HCT116 (cell line): ENCODE measurements at regions not wholly inside any gene's neighbourhood (a gene's known extent, or its start where the extent isn't known, plus 50 kb on each side); places are given as distances from the start of the nearest gene placed in this dataset.

ENCODE experiments used
- ATAC-seq: fragments of 200-7000 bp; cut with Tn5 transposase; 2 replicates; pipeline ENCODE4 v1.9.1; 2020; ENCODE audit warnings: mild to moderate bottlenecking, moderate library complexity
- BruUV-seq: library from RNA; stranded (reverse); fragments of 400-500 nt; replicated peaks from 2 replicates; lab custom pipeline; 2021; lab: Mats Ljungman, UMichigan
- CTCF ChIA-PET: fragments of 300-600 bp; sonication (Branson Sonifier 250); formaldehyde crosslinking; loops from one replicate; lab custom pipeline; 2021; ENCODE audit warnings: antibody characterized with exemption; lab: Charles Lee
- POLR2A ChIA-PET: fragments of 300-600, 350-600 bp; sonication (Branson Sonifier 250); formaldehyde crosslinking; loops from one replicate; lab custom pipeline; 2021; ENCODE audit warnings: antibody characterized with exemption; lab: Charles Lee
- RAD21 ChIA-PET, 2 experiments: fragments of 300-600 bp; sonication (Branson Sonifier 250); formaldehyde crosslinking; loops; one replicate each; lab custom pipeline; 2023; ENCODE audit warnings: low total read pairs in 2 of 2; ENCODE audit not compliant: uncharacterized antibody in 2 of 2, unreplicated experiment in 2 of 2, low non-redundant PET in 1 of 2; lab: Charles Lee
- DNase-seq: peaks from one replicate; pipeline ENCODE4 v3.0.0-alpha.2; 2010; ENCODE audit warnings: low read depth, low spot score
- H2AFZ ChIP-seq: fragments of 200-600 bp; shearing (Covaris generic), sonication (generic); 2 replicates; pipeline ENCODE4 v1.6.1; 2017; ENCODE audit warnings: low read depth, mixed run types, mixed read lengths, antibody characterized with exemption, low read length; ENCODE audit not compliant: poor library complexity, severe bottlenecking
- H3K27ac ChIP-seq: 2 replicates; pipeline ENCODE4 v1.5.1; 2012; ENCODE audit warnings: low read depth, low read length
- H3K27me3 ChIP-seq: fragments of 200-600 bp; sonication (generic); 2 replicates; pipeline ENCODE4 v1.6.1; 2016; ENCODE audit warnings: mixed run types, low read length, mixed read lengths; ENCODE audit not compliant: insufficient read depth
- H3K36me3 ChIP-seq, 2 experiments: fragments of 200-500 bp in 1 of 2; fragments of 200-600 bp in 1 of 2; sonication (Bioruptor generic) in 1 of 2; sonication (generic) in 1 of 2; 2 replicates each; pipeline versions ENCODE4 v1.5.1 to v1.6.1; 2014 to 2016; ENCODE audit warnings: low read length in 2 of 2, inconsistent platforms in 1 of 2, mixed read lengths in 1 of 2, mixed run types in 1 of 2; ENCODE audit not compliant: insufficient read depth in 2 of 2, control insufficient read depth in 1 of 2
- H3K4me1 ChIP-seq, 2 experiments: fragments of 200-600 bp in 1 of 2; sonication (generic) in 1 of 2; 2 replicates each; pipeline versions ENCODE4 v1.5.1 to v1.6.1; 2012 to 2017; ENCODE audit warnings: low read length in 2 of 2, inconsistent platforms in 1 of 2, mild to moderate bottlenecking in 1 of 2, mixed read lengths in 1 of 2, mixed run types in 1 of 2, moderate library complexity in 1 of 2; ENCODE audit not compliant: insufficient read depth in 2 of 2, control insufficient read depth in 1 of 2
- H3K4me2 ChIP-seq: fragments of 200-600 bp; sonication (generic); 2 replicates; pipeline ENCODE4 v1.6.1; 2017; ENCODE audit warnings: mixed run types, low read length, mixed read lengths
- H3K4me3 ChIP-seq, 2 experiments: fragments of 200-600 bp in 1 of 2; sonication (generic) in 1 of 2; replicated peaks in 1 of 2; 2 replicates each; pipeline ENCODE4 v1.5.1; 2011 to 2016; ENCODE audit warnings: low read length in 2 of 2, control low read depth in 1 of 2, low read depth in 1 of 2, mild to moderate bottlenecking in 1 of 2, mixed read lengths in 1 of 2, mixed run types in 1 of 2
- H3K79me2 ChIP-seq: fragments of 200-600 bp; sonication (generic); 2 replicates; pipeline ENCODE4 v1.6.1; 2017; ENCODE audit warnings: mild to moderate bottlenecking, mixed run types, low read length, moderate library complexity, mixed read lengths; ENCODE audit not compliant: insufficient read depth
- H3K9ac ChIP-seq: fragments of 200-600 bp; sonication (generic); 2 replicates; pipeline ENCODE4 v1.6.1; 2016; ENCODE audit warnings: low read length, mixed read lengths
- H3K9me2 ChIP-seq: fragments of 200-600 bp; sonication (generic), shearing (Covaris generic); 2 replicates; pipeline ENCODE4 v1.6.1; 2017; ENCODE audit warnings: mixed run types, mild to moderate bottlenecking, moderate library complexity; ENCODE audit not compliant: insufficient read depth
- H3K9me3 ChIP-seq, 2 experiments: fragments of 200-500 bp in 1 of 2; fragments of 200-600 bp in 1 of 2; sonication (Bioruptor generic) in 1 of 2; sonication (generic) in 1 of 2; 2 replicates each; pipeline ENCODE4 v1.6.1; 2014 to 2017; ENCODE audit warnings: low read length in 2 of 2, mixed read lengths in 2 of 2, inconsistent platforms in 1 of 2, low read depth in 1 of 2, mild to moderate bottlenecking in 1 of 2, mixed run types in 1 of 2, moderate library complexity in 1 of 2; ENCODE audit not compliant: control insufficient read depth in 1 of 2, insufficient read depth in 1 of 2
- H4K20me1 ChIP-seq: fragments of 200-600 bp; sonication (generic), shearing (Covaris generic); 2 replicates; pipeline ENCODE4 v1.6.1; 2017; ENCODE audit warnings: mixed run types, mild to moderate bottlenecking, moderate library complexity; ENCODE audit not compliant: insufficient read depth
- CBX3 ChIP-seq: IDR thresholded peaks from 2 replicates; pipeline ENCODE4 v1.6.1; 2012; ENCODE audit warnings: low read depth
- CEBPB ChIP-seq: IDR thresholded peaks from 2 replicates; pipeline ENCODE4 v1.6.1; 2012; ENCODE audit warnings: low read depth
- CTCF ChIP-seq, 3 experiments: fragments of 200-600 bp in 1 of 3; sonication (generic) in 1 of 3; IDR thresholded peaks in 2 of 3; conservative IDR thresholded peaks in 1 of 3; 2 replicates each; pipeline ENCODE4 v1.5.1; 2012 to 2017; ENCODE audit warnings: low read depth in 2 of 3, low read length in 2 of 3, antibody characterized with exemption in 1 of 3, borderline replicate concordance in 1 of 3, control low read depth in 1 of 3, mild to moderate bottlenecking in 1 of 3, mixed read lengths in 1 of 3, mixed run types in 1 of 3, moderate library complexity in 1 of 3; ENCODE audit not compliant: insufficient read depth in 1 of 3
- EGR1 ChIP-seq: IDR thresholded peaks from 2 replicates; pipeline ENCODE4 v1.6.1; 2012; ENCODE audit warnings: low read depth
- ELF1 ChIP-seq: IDR thresholded peaks from 2 replicates; pipeline ENCODE4 v1.6.1; 2012; ENCODE audit warnings: low read depth, borderline replicate concordance
- EZH2 ChIP-seq: fragments of 200-600 bp; sonication (generic); IDR thresholded peaks from 2 replicates; pipeline ENCODE4 v1.6.1; 2017; ENCODE audit warnings: antibody characterized with exemption, mixed run types
- EZH2phosphoT487 ChIP-seq: fragments of 200-600 bp; IDR thresholded peaks from 2 replicates; pipeline ENCODE4 v1.6.1; 2018; ENCODE audit warnings: antibody characterized with exemption, borderline replicate concordance
- FOSL1 ChIP-seq: IDR thresholded peaks from 2 replicates; pipeline ENCODE4 v1.6.1; 2012; ENCODE audit warnings: low read depth
- JUND ChIP-seq: IDR thresholded peaks from 2 replicates; pipeline ENCODE4 v1.6.1; 2012
- POLR2A ChIP-seq: IDR thresholded peaks from 2 replicates; pipeline ENCODE4 v1.7.0; 2011; ENCODE audit warnings: borderline replicate concordance; ENCODE audit not compliant: insufficient read depth, insufficient read length; ENCODE audit errors: extremely low read depth
- POLR2AphosphoS5 ChIP-seq: IDR thresholded peaks from 2 replicates; pipeline ENCODE4 v1.6.1; 2011; ENCODE audit warnings: mild to moderate bottlenecking, low read depth, low read length, moderate library complexity
- RAD21 ChIP-seq: IDR thresholded peaks from 2 replicates; pipeline ENCODE4 v1.6.1; 2012; ENCODE audit warnings: low read depth, mild to moderate bottlenecking
- REST ChIP-seq: IDR thresholded peaks from 2 replicates; pipeline ENCODE4 v1.6.1; 2012; ENCODE audit warnings: low read depth
- SIN3A ChIP-seq: IDR thresholded peaks from 2 replicates; pipeline ENCODE4 v1.6.1; 2012; ENCODE audit warnings: low read depth
- SRF ChIP-seq: IDR thresholded peaks from 2 replicates; pipeline ENCODE4 v1.6.1; 2012; ENCODE audit warnings: low read depth
- YY1 ChIP-seq: IDR thresholded peaks from 2 replicates; pipeline ENCODE4 v1.6.1; 2011; ENCODE audit warnings: low read length, low read depth, moderate library complexity, mild to moderate bottlenecking; ENCODE audit not compliant: insufficient replicate concordance; ENCODE audit errors: extremely low read depth
- ZBTB33 ChIP-seq: IDR thresholded peaks from 2 replicates; pipeline ENCODE4 v1.6.1; 2011; ENCODE audit warnings: mild to moderate bottlenecking, low read length, moderate library complexity; ENCODE audit not compliant: insufficient replicate concordance; ENCODE audit errors: extremely low read depth
- ZFX ChIP-seq: fragments of 450-650 bp; IDR thresholded peaks from 2 replicates; pipeline ENCODE4 v1.6.1; 2017
- ZNF274 ChIP-seq: fragments of 200-500 bp; sonication (Bioruptor generic); IDR thresholded peaks from 2 replicates; pipeline ENCODE4 v1.6.1; 2014; ENCODE audit warnings: mild to moderate bottlenecking, low read depth, low read length, inconsistent platforms
- intact Hi-C: fragments of 100-400 bp; cut with micrococcal nuclease; formaldehyde crosslinking; loops from 2 replicates; pipeline ENCODE4 v1.10.0; 2022

- Histone ChIP-seq H3K9me3 (no peaks in the 10 kb centered on the region), H3K36me3 (no peaks in the 10 kb centered on the region), H4K20me1 (no peaks in the 10 kb centered on the region), H3K27me3 (no peaks in the 10 kb centered on the region), H2AFZ (no peak overlapping the region), H3K4me2 (no peak overlapping the region), H3K27ac (no peak overlapping the region), H3K79me2 (no peaks in the 10 kb centered on the region), H3K4me3 (no peak overlapping the region), H3K4me1 (no peaks in the 10 kb centered on the region), H3K9ac (no peak overlapping the region), H3K9me2 (no peaks in the 10 kb centered on the region)
- ChIA-PET CTCF (no interaction called here), POLR2A (no interaction called here), RAD21 (no interaction called here)
- DNase-seq (no peak), ATAC-seq (no peak)
- no TSS peak for BruUV-seq
- intact Hi-C loops = no loop called here
- no peak for TF ChIP-seq ZBTB33
- TF ChIP-seq SIN3A = no peak
- no peak for TF ChIP-seq EGR1
- TF ChIP-seq ELF1 = no peak
- no peak for TF ChIP-seq CBX3
- no peak for TF ChIP-seq ZNF274
- no peak for TF ChIP-seq REST
- TF ChIP-seq FOSL1 = no peak
- TF ChIP-seq CEBPB = no peak
- no peak for TF ChIP-seq ZFX
- no peak for TF ChIP-seq YY1
- TF ChIP-seq JUND = no peak
- no peak for TF ChIP-seq CTCF (IDR thresholded peaks at IDR 0.05 in 2 of 3, conservative IDR thresholded peaks at IDR 0.05 in 1 of 3; ENCODE audit: borderline replicate concordance in 1 of 3, insufficient read depth in 1 of 3, low read depth in 2 of 3, low read length in 2 of 3)
- no peak for TF ChIP-seq POLR2A
- no peak for TF ChIP-seq RAD21
- TF ChIP-seq EZH2phosphoT487 = no peak
- no peak for TF ChIP-seq SRF
- no peak for TF ChIP-seq POLR2AphosphoS5
- TF ChIP-seq EZH2 = no peak
These were observed 56.7 kb upstream of the BARHL2 start for GRCh38 chr1:90773812-90774211.
